ENCODE measurements at regions not wholly inside any gene's neighbourhood (a gene's known extent, or its start where the extent isn't known, plus 50 kb on each side); places are given as distances from the start of the nearest gene placed in this dataset.

DNA sequence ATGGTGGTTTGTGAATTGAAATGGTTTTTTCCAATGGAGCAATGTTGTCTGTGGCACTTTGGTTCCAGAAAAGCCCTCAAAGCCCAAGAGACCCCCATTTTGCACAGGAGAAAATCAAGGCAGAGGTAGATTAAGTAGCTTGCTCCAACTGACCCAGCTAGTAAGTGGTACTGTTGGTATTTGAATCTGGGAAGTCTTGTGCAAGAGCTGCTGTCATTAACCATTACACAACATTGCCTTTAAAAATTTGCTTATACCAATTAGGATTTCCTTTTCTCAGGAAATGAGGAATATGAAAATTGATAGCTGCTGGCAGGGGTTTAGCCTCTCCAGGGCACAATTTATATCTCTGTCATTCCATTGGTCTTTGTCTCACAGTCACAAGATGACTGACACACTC, 102.4 kb upstream of the UBE3A start:
- peaks cover 2% of the 10 kb centered on the region in 2 donors for H3K9me3 ChIP-seq (ENCODE audit: control insufficient read depth in 2 of 2, low read length in 2 of 2)
- H3K4me1 ChIP-seq (ENCODE audit: control insufficient read depth in 2 of 2, insufficient read depth in 2 of 2, low read length in 2 of 2) = no peaks in the 10 kb centered on the region
- H3K4me3 ChIP-seq (ENCODE audit: low read length in 2 of 2) = no peak overlapping the region
- H3K36me3 ChIP-seq (ENCODE audit: control insufficient read depth in 2 of 2, insufficient read depth in 2 of 2, low read length in 2 of 2) = no peaks in the 10 kb centered on the region
- H3K27ac ChIP-seq (ENCODE audit: low read depth in 2 of 2, low read length in 2 of 2) = no peak overlapping the region
- no peaks in the 10 kb centered on the region for H3K27me3 ChIP-seq (ENCODE audit: control insufficient read depth in 2 of 2, insufficient read depth in 2 of 2, low read length in 2 of 2)
- no peak overlapping the region for H3K9ac ChIP-seq (ENCODE audit: low read depth in 1 of 2, low read length in 2 of 2)

DNA sequence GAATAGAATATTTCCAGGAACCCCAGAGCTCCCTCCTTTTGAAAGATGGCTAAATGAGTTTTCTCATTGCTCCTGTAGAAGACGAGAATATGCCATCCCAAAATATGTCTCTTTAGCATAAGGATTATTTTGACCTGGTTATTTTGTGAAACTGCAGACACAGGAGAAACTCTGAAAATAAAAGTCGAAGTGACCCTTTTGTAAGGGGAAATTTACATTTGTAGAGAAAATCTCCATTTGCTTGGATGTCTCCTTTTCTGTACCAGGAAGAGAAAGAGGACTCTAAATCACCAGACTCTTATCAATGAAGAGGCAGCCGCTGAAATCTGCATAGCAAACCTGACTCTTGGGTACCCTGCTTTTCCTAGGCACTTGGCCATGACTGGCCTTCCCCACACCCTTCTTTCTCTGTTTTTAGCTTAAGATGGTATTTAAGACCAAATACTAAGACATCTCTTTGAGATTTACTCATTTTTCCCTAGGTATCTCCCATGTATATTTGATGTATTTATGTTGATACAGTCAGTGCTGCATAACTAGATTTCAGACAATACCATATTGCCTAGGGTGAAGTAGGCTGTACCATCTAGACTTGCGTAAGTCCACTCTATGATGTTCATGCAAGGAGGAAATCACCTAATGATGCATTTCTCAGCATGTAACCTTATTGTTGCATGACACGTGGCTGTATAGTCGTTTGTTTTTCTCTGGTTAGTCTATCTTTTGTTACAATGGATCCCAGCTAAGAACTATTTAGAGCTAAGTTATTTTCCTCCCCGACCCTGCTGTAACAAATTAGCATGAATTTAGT, 98.2 kb upstream of the UBE3A start:
- H3K27me3 ChIP-seq (ENCODE audit: control insufficient read depth in 2 of 2, insufficient read depth in 2 of 2, low read length in 2 of 2) = no peaks in the 10 kb centered on the region
- no peak overlapping the region for H3K27ac ChIP-seq (ENCODE audit: low read depth in 2 of 2, low read length in 2 of 2)
- H3K4me3 ChIP-seq (ENCODE audit: low read length in 2 of 2) = no peak overlapping the region
- H3K36me3 ChIP-seq (ENCODE audit: control insufficient read depth in 2 of 2, insufficient read depth in 2 of 2, low read length in 2 of 2) = no peaks in the 10 kb centered on the region
- H3K9ac ChIP-seq (ENCODE audit: low read depth in 1 of 2, low read length in 2 of 2) = no peak overlapping the region
- peaks cover 0 to 5% of the 10 kb centered on the region in 2 donors for H3K9me3 ChIP-seq (ENCODE audit: control insufficient read depth in 2 of 2, low read length in 2 of 2)
- H3K4me1 ChIP-seq (ENCODE audit: control insufficient read depth in 2 of 2, insufficient read depth in 2 of 2, low read length in 2 of 2) = no peaks in the 10 kb centered on the region

DNA sequence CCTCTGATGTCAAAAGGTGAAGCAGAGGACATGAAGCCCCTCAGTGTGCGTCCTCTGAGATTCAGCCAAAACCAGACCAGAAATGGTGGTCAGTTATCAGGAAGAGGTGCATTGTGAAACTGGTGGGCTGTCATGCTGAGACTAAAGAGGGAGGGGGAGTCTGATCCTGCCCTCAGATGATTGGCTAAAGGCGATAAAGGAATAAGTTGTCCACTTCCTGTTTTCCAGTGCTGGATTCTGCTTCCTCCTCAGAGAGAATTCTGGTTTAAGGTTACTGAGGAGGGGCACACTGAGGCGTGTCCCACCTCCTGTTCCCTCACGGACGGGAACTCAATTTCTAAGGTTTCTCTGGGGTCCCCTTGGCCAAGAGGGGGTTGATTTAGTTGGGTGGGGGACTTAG, 97.0 kb upstream of the UBE3A start:
- Histone ChIP-seq H3K4me1 (ENCODE audit: control insufficient read depth in 2 of 2, insufficient read depth in 2 of 2, low read length in 2 of 2) (no peaks in the 10 kb centered on the region), H3K27ac (ENCODE audit: low read depth in 2 of 2, low read length in 2 of 2) (no peak overlapping the region), H3K9ac (ENCODE audit: low read depth in 1 of 2, low read length in 2 of 2) (no peak overlapping the region), H3K27me3 (ENCODE audit: control insufficient read depth in 2 of 2, insufficient read depth in 2 of 2, low read length in 2 of 2) (no peaks in the 10 kb centered on the region), H3K36me3 (ENCODE audit: control insufficient read depth in 2 of 2, insufficient read depth in 2 of 2, low read length in 2 of 2) (no peaks in the 10 kb centered on the region), H3K4me3 (ENCODE audit: low read length in 2 of 2) (no peak overlapping the region), H3K9me3 (ENCODE audit: control insufficient read depth in 2 of 2, low read length in 2 of 2) (peaks cover 0 to 5% of the 10 kb centered on the region in 2 donors)

DNA sequence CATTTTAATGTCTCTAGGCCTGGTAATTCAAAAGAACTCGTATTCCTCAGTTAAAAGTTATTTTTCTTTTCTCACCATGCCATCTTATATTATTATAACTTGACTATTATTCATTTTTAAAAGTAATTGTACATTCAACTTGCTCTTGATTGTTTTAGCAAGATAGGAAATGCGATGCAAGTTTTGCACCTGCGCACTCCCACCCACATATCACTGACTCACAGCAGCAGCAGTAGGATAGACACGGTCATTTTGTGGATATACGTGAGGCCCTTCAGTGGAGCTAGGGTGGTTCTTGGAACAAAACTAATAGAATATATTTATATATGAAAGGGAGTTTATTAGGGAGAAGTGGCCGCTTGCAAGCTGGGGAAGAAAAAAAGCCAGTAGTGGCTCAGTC, 95.5 kb upstream of the UBE3A start:
- no peaks in the 10 kb centered on the region for H3K4me1 ChIP-seq (ENCODE audit: control insufficient read depth in 2 of 2, insufficient read depth in 2 of 2, low read length in 2 of 2)
- no peak overlapping the region for H3K27ac ChIP-seq (ENCODE audit: low read depth in 2 of 2, low read length in 2 of 2)
- H3K36me3 ChIP-seq (ENCODE audit: control insufficient read depth in 2 of 2, insufficient read depth in 2 of 2, low read length in 2 of 2) = no peaks in the 10 kb centered on the region
- no peaks in the 10 kb centered on the region for H3K27me3 ChIP-seq (ENCODE audit: control insufficient read depth in 2 of 2, insufficient read depth in 2 of 2, low read length in 2 of 2)
- no peak overlapping the region for H3K9ac ChIP-seq (ENCODE audit: low read depth in 1 of 2, low read length in 2 of 2)
- no peak overlapping the region for H3K4me3 ChIP-seq (ENCODE audit: low read length in 2 of 2)
- H3K9me3 ChIP-seq (ENCODE audit: control insufficient read depth in 2 of 2, low read length in 2 of 2) = peaks cover 0 to 5% of the 10 kb centered on the region in 2 donors

DNA sequence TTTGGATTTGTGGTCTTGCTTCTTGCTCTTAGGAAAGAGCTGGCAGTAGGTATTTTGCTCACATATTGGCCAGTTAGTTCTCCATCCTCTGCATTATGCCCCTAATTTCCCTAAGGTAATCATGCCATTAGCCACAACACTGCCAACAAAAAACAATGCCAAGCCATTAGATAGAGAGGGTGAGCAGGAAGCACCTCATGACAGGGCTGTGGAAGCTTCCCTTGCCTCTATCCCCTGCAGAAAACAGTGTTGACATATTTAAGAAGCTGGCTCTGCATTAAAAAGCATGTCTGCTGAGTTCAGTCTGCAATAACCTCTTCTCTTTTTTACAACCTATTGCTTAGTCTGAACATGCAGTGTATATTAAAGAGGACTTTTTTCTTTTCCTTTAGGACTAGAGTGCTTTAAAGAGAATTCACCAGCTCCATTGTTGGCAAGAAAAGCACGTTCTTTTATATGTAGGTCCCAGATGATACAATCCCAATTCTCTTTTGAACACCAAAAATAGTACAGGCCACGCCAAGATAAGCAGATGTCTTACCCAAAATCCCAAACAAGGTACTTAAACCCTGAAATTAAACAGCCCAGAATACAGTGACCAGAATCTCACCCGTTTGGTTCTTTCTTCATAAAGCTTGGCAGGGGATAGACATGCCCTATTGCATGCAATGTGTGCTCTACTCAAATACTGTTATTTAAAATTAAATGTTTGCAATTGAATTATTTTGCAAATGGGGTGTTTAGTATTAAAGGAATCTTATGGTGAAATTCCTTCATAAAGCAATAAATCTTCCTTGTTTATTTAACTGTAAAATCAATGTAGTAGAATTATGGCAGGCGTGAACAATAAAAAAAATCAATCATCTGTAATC, 93.7 kb upstream of the UBE3A start:
- Histone ChIP-seq H3K36me3 (ENCODE audit: control insufficient read depth in 2 of 2, insufficient read depth in 2 of 2, low read length in 2 of 2) (no peaks in the 10 kb centered on the region), H3K9me3 (ENCODE audit: control insufficient read depth in 2 of 2, low read length in 2 of 2) (peaks cover 0 to 5% of the 10 kb centered on the region in 2 donors), H3K4me1 (ENCODE audit: control insufficient read depth in 2 of 2, insufficient read depth in 2 of 2, low read length in 2 of 2) (no peaks in the 10 kb centered on the region), H3K27ac (ENCODE audit: low read depth in 2 of 2, low read length in 2 of 2) (no peak overlapping the region), H3K4me3 (ENCODE audit: low read length in 2 of 2) (no peak overlapping the region), H3K27me3 (ENCODE audit: control insufficient read depth in 2 of 2, insufficient read depth in 2 of 2, low read length in 2 of 2) (no peaks in the 10 kb centered on the region), H3K9ac (ENCODE audit: low read depth in 1 of 2, low read length in 2 of 2) (no peak overlapping the region)

DNA sequence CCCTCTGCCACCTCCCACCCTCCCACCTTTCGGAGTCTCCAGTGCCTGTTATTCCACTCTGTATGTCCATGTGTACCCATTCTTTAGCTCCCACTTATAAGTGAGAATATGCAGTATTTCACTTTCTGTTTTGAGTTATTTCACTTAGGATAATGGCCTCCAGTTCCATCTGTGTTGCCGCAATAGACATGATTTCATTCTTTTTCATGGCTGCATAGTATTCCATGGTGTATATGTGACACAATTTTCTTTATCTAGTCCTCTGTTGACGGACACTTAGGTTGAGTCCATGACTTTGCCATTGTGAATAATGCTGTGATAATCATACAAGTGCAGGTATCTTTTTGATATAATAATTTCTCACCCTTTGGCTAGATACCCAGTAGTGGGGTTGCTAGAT, 91.0 kb upstream of the UBE3A start:
- H3K36me3 ChIP-seq (ENCODE audit: control insufficient read depth in 2 of 2, insufficient read depth in 2 of 2, low read length in 2 of 2) = no peaks in the 10 kb centered on the region
- H3K9ac ChIP-seq (ENCODE audit: low read depth in 1 of 2, low read length in 2 of 2) = no peak overlapping the region
- no peaks in the 10 kb centered on the region for H3K4me1 ChIP-seq (ENCODE audit: control insufficient read depth in 2 of 2, insufficient read depth in 2 of 2, low read length in 2 of 2)
- H3K27ac ChIP-seq (ENCODE audit: low read depth in 2 of 2, low read length in 2 of 2) = no peak overlapping the region
- no peaks in the 10 kb centered on the region for H3K27me3 ChIP-seq (ENCODE audit: control insufficient read depth in 2 of 2, insufficient read depth in 2 of 2, low read length in 2 of 2)
- no peaks in the 10 kb centered on the region for H3K9me3 ChIP-seq (ENCODE audit: control insufficient read depth in 2 of 2, low read length in 2 of 2)
- no peak overlapping the region for H3K4me3 ChIP-seq (ENCODE audit: low read length in 2 of 2)

DNA sequence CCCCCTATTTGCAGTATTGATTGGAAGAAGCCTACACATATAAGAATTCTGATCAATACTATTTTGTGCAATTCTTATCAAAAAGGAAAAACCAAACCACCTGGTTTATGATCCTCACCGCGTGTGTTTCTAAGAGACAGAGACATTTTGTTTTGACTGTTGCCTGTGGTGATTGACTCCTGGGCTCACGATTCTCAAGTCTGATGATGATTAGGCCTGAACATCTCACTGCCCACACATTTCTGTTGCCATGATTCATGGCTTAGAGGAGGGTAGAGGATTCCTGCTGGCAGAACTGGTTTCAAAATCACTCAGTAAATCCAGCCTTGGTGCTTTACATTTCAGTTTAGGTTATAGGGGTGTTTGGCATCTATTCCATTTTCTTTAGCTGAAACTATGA, 88.3 kb upstream of the UBE3A start:
- Histone ChIP-seq H3K4me1 (ENCODE audit: control insufficient read depth in 2 of 2, insufficient read depth in 2 of 2, low read length in 2 of 2) (no peaks in the 10 kb centered on the region), H3K27me3 (ENCODE audit: control insufficient read depth in 2 of 2, insufficient read depth in 2 of 2, low read length in 2 of 2) (no peaks in the 10 kb centered on the region), H3K27ac (ENCODE audit: low read depth in 2 of 2, low read length in 2 of 2) (no peak overlapping the region), H3K9ac (ENCODE audit: low read depth in 1 of 2, low read length in 2 of 2) (no peak overlapping the region), H3K9me3 (ENCODE audit: control insufficient read depth in 2 of 2, low read length in 2 of 2) (no peaks in the 10 kb centered on the region), H3K36me3 (ENCODE audit: control insufficient read depth in 2 of 2, insufficient read depth in 2 of 2, low read length in 2 of 2) (no peaks in the 10 kb centered on the region), H3K4me3 (ENCODE audit: low read length in 2 of 2) (no peak overlapping the region)

DNA sequence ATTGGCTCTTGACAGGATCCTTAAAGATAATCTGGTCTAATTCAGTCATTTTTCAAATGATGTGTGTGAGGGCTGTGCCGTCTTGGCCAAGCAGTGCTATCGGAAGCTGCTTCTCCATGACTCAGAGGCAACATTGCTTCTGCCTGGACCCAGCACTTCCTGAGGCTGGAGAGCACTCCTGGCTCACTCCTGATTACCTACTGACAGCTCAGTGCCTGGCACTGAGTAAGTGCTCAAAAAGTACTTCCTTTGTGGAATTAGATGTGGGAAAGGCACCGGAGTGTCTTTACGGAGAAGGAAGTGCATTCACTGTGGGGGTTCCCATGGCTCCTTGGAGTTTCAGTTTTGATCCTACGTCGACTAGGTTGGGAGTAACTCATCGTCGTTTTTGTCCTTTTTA, 86.9 kb upstream of the UBE3A start:
- Histone ChIP-seq H3K4me3 (ENCODE audit: low read length in 2 of 2) (no peak overlapping the region), H3K36me3 (ENCODE audit: control insufficient read depth in 2 of 2, insufficient read depth in 2 of 2, low read length in 2 of 2) (no peaks in the 10 kb centered on the region), H3K4me1 (ENCODE audit: control insufficient read depth in 2 of 2, insufficient read depth in 2 of 2, low read length in 2 of 2) (no peaks in the 10 kb centered on the region), H3K27ac (ENCODE audit: low read depth in 2 of 2, low read length in 2 of 2) (no peak overlapping the region), H3K9me3 (ENCODE audit: control insufficient read depth in 2 of 2, low read length in 2 of 2) (no peaks in the 10 kb centered on the region), H3K9ac (ENCODE audit: low read depth in 1 of 2, low read length in 2 of 2) (no peak overlapping the region), H3K27me3 (ENCODE audit: control insufficient read depth in 2 of 2, insufficient read depth in 2 of 2, low read length in 2 of 2) (no peaks in the 10 kb centered on the region)

DNA sequence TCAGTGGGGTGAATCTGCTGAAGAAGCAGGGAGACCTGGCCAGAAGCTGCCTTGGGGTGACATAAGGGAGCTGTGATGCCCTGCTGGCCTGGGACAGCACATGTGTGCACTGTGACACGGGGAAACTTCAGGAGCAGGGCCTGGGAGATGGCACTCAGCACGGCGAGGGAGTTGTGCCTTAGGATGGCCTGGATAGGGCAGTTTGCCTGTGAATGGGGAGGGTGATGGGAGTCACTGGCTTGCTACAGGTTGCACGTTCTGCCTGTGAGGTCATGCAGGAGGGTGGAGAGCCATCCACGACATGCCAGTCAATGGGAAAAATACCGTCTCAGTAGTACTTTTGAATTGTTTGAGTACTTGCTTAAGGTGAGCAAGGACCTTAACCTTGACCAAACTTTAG, 76.8 kb upstream of the UBE3A start:
- H3K36me3 ChIP-seq (ENCODE audit: control insufficient read depth in 2 of 2, insufficient read depth in 2 of 2, low read length in 2 of 2) = no peaks in the 10 kb centered on the region
- H3K9ac ChIP-seq (ENCODE audit: low read depth in 1 of 2, low read length in 2 of 2) = no peak overlapping the region
- H3K27ac ChIP-seq (ENCODE audit: low read depth in 2 of 2, low read length in 2 of 2) = no peak overlapping the region
- no peak overlapping the region for H3K4me3 ChIP-seq (ENCODE audit: low read length in 2 of 2)
- no peaks in the 10 kb centered on the region for H3K4me1 ChIP-seq (ENCODE audit: control insufficient read depth in 2 of 2, insufficient read depth in 2 of 2, low read length in 2 of 2)
- H3K9me3 ChIP-seq (ENCODE audit: control insufficient read depth in 2 of 2, low read length in 2 of 2) = peaks cover 0 to 6% of the 10 kb centered on the region in 2 donors
- no peaks in the 10 kb centered on the region for H3K27me3 ChIP-seq (ENCODE audit: control insufficient read depth in 2 of 2, insufficient read depth in 2 of 2, low read length in 2 of 2)

DNA sequence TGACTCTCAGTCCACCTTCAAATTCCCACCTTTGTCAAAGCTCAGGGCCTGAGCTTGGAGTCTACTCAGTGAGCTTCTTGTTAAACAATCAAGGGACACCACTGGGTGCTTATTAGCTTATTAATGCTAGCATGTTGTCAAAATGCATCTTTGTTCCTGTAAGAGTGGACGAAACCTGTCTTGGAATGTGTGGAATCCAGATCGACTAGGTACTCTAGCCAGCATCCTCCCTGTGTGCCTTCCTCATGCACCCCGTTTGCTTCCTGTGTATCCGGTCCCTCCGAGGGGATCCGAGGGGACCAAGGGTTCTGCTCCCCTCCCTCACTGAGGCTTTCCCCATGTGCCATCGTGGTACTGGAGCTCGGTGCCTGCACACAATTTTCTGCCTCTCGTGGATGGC, 75.7 kb upstream of the UBE3A start:
- H3K9ac ChIP-seq (ENCODE audit: low read depth in 1 of 2, low read length in 2 of 2) = no peak overlapping the region
- H3K4me3 ChIP-seq (ENCODE audit: low read length in 2 of 2) = no peak overlapping the region

More for the DNA sequence above, 75.7 kb upstream of the UBE3A start:
- Histone ChIP-seq H3K27me3 (ENCODE audit: control insufficient read depth in 2 of 2, insufficient read depth in 2 of 2, low read length in 2 of 2) (no peaks in the 10 kb centered on the region), H3K36me3 (ENCODE audit: control insufficient read depth in 2 of 2, insufficient read depth in 2 of 2, low read length in 2 of 2) (no peaks in the 10 kb centered on the region), H3K27ac (ENCODE audit: low read depth in 2 of 2, low read length in 2 of 2) (no peak overlapping the region), H3K4me1 (ENCODE audit: control insufficient read depth in 2 of 2, insufficient read depth in 2 of 2, low read length in 2 of 2) (no peaks in the 10 kb centered on the region), H3K9me3 (ENCODE audit: control insufficient read depth in 2 of 2, low read length in 2 of 2) (peaks cover 0 to 6% of the 10 kb centered on the region in 2 donors)
